ENCODE measurements at regions not wholly inside any gene's neighbourhood (a gene's known extent, or its start where the extent isn't known, plus 50 kb on each side); places are given as distances from the start of the nearest gene placed in this dataset.

DNA sequence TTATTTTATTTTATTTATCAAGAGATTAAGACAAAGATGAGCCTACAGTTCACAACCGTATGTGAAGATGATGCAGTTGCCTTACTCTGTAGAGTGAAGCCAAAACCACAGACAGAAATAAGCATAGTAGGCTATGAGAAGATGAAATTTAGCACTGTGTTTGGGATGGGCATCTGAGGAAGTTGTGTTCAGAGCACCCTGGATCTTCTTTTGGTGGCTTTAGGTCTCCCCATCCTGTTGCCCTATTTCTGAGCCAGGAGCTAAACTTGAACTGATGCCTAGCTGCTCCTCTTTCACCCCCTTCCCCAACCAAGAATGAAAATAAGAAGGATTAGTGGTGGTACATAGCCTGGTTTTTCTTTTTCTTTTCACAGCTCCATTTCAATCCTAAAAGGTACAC, 328.1 kb upstream of the TBL1XR1 start:
- no peak overlapping the region for H3K27ac ChIP-seq
- TF ChIP-seq, protein P1, sequence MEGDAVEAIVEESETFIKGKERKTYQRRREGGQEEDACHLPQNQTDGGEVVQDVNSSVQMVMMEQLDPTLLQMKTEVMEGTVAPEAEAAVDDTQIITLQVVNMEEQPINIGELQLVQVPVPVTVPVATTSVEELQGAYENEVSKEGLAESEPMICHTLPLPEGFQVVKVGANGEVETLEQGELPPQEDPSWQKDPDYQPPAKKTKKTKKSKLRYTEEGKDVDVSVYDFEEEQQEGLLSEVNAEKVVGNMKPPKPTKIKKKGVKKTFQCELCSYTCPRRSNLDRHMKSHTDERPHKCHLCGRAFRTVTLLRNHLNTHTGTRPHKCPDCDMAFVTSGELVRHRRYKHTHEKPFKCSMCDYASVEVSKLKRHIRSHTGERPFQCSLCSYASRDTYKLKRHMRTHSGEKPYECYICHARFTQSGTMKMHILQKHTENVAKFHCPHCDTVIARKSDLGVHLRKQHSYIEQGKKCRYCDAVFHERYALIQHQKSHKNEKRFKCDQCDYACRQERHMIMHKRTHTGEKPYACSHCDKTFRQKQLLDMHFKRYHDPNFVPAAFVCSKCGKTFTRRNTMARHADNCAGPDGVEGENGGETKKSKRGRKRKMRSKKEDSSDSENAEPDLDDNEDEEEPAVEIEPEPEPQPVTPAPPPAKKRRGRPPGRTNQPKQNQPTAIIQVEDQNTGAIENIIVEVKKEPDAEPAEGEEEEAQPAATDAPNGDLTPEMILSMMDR (conservative IDR thresholded peaks at IDR 0.05) = no peak
- TF ChIP-seq ZFX (IDR thresholded peaks at IDR 0.05) = no peak

DNA sequence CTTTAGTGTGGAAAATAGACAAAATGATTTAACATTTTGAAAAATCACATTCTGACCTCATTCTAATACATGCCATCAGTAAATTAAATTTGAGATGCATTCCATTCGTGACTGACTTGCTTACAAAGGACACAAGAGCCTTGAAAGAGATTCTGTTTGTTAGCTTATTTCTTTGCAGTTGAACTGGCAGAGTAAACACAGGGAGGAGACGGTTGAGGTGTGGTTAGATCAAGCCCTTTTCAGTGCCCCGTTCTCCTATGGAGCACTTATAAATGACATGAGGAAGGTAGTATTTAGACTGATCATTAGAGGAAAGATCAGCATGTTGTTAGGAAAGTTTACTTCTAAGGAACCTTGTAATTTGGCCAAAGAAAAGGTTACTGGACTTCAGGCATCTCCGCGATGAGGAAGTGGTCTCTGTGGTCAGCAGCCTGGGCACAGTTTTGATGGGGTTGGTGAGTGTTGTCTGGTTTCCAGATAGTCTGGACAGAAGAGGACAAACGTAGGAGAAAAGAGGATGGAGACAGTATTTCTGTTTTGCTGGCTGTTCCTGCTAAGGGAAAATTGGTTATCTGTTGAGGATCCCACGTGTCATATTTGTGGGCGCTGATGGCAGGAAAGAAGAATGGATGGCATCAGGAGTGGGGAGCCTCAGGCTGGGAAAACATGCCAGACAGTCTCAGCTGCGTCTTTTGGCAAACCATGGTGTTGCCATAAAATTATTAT, 328.9 kb upstream of the TBL1XR1 start:
- TF ChIP-seq ZFX (IDR thresholded peaks at IDR 0.05) = no peak
- TF ChIP-seq, protein P1 (conservative IDR thresholded peaks at IDR 0.05) = no peak
- H3K27ac ChIP-seq = no peak overlapping the region

DNA sequence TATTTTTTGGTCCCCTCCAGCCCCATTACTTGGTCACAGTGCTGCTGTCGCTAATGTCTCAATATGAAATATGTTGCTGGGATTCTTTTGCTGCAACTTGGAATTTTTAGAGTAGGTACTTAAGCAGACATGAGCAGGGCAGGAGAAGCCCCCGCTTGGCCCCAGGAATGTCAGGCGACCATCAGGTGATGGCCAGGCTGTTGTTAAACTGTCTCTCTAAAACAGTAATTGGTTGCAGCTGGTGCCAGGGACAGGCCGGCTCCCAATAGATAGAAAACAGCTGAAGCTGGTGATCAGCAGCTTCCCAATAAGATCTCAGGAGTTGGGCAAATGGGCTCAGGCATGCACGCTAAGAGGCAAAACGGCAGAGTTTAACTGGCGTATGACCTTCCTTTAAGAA, 329.9 kb upstream of the TBL1XR1 start:
- TF ChIP-seq, protein P1 (conservative IDR thresholded peaks at IDR 0.05) = no peak
- no peak overlapping the region for H3K27ac ChIP-seq

- no peak overlapping the region for H3K27ac ChIP-seq
- TF ChIP-seq ZFX (IDR thresholded peaks at IDR 0.05) = no peak
- TF ChIP-seq, protein P1 (conservative IDR thresholded peaks at IDR 0.05) = no peak
Observed at GRCh38 chr3:177528306-177529070, 331.2 kb upstream of the TBL1XR1 start.

DNA sequence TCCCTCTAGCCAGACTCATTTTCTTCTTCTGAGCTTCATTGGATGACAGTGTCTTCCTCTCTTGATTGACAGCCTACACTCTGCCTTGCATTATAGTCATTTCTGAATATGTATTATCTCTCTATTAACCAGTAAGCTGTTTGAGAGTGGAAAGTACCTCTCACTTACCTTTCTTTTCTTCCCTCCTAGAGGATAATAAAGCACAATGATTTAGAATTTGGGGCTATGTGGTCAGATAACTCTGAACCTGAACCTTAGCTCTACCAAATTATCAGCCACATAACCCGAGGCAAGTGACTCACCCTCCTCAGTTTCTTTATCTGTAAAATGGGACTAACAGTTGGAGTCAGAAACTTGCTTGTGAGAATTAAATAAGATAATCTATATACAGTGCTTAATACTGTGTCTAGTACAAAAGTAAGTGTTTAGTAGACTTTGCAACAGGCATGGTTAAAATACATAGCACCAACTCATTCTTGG, 331.8 kb upstream of the TBL1XR1 start:
- no peak overlapping the region for H3K27ac ChIP-seq
- TF ChIP-seq ZFX (IDR thresholded peaks at IDR 0.05) = no peak
- TF ChIP-seq, protein P1 (conservative IDR thresholded peaks at IDR 0.05) = no peak

GRCh38 chr3:177529716-177530335, 332.5 kb upstream of the TBL1XR1 start:
- no peak overlapping the region for H3K27ac ChIP-seq
- TF ChIP-seq ZFX (IDR thresholded peaks at IDR 0.05) = no peak
- TF ChIP-seq, protein P1 (conservative IDR thresholded peaks at IDR 0.05) = no peak

DNA sequence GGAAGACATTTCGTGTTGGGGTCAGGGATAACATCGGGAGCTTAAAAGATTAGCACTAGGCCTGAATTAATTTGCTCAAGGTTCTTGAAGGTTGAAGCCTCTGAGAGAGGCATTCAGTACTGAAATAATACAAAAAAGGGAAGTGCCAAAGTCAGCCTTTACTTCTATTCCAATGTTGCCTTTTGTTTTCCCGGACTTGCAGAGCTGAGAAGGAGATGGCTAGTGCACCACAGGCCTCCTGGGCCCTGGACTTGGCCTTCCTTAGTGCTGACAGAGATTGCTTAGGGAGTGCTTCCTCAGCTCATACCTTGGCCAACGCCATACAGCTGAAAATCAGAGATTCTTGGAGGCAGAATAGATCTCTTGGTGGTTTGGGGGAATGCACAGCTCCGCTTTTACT, 333.6 kb upstream of the TBL1XR1 start:
- H3K27ac ChIP-seq = no peak overlapping the region
- TF ChIP-seq, protein P1 (conservative IDR thresholded peaks at IDR 0.05) = no peak
- no peak for TF ChIP-seq ZFX (IDR thresholded peaks at IDR 0.05)

All from C4-2B (cell line).